SHP77 (cell line): ENCODE measurements at regions not wholly inside any gene's neighbourhood (a gene's known extent, or its start where the extent isn't known, plus 50 kb on each side); places are given as distances from the start of the nearest gene placed in this dataset.

Source experiments
- DNase-seq, 2 experiments: peaks; one replicate each; lab custom pipeline; 2025; lab: John Stamatoyannopoulos, UW

GRCh38 chrX:5829469-5829868 is 399.2 kb downstream of the NLGN4X start:
- no peak for DNase-seq

- no peak for DNase-seq
Observed at GRCh38 chrX:5829060-5829459, 399.6 kb downstream of the NLGN4X start.

- no peak for DNase-seq
Observed at GRCh38 chrX:5823903-5824302, 404.8 kb downstream of the NLGN4X start.

- DNase-seq, result no peak
Observed at GRCh38 chrX:5810636-5811035, 418.0 kb downstream of the NLGN4X start.

GRCh38 chrX:5807181-5807580 is 421.5 kb downstream of the NLGN4X start:
- DNase-seq, result no peak

GRCh38 chrX:5802391-5802790 is 426.3 kb downstream of the NLGN4X start:
- no peak for DNase-seq

GRCh38 chrX:5791721-5792120 is 436.9 kb downstream of the NLGN4X start:
- no peak for DNase-seq

- DNase-seq, result no peak
Observed at GRCh38 chrX:5788910-5789309, 439.8 kb downstream of the NLGN4X start.

- no peak for DNase-seq
Observed at GRCh38 chrX:5780821-5781220, 447.8 kb downstream of the NLGN4X start.

- no peak for DNase-seq
Observed at GRCh38 chrX:5775846-5776430, 452.7 kb downstream of the NLGN4X start.

GRCh38 chrX:5774446-5774845 is 454.2 kb downstream of the NLGN4X start:
- no peak for DNase-seq

- no peak for DNase-seq
Observed at GRCh38 chrX:5771441-5771840, 457.2 kb downstream of the NLGN4X start.

GRCh38 chrX:5756616-5757015 is 472.1 kb downstream of the NLGN4X start:
- DNase-seq, result no peak

- no peak for DNase-seq
Observed at GRCh38 chrX:5753291-5753690, 475.4 kb downstream of the NLGN4X start.

GRCh38 chrX:5752831-5753230 is 475.8 kb downstream of the NLGN4X start:
- DNase-seq, result no peak

- DNase-seq, result no peak
Observed at GRCh38 chrX:5748586-5749150, 480.0 kb downstream of the NLGN4X start.

- DNase-seq, result no peak
Observed at GRCh38 chrX:5746231-5746630, 482.4 kb downstream of the NLGN4X start.

GRCh38 chrX:5733501-5733900 is 495.2 kb downstream of the NLGN4X start:
- DNase-seq, result no peak

GRCh38 chrX:5730556-5730955 is 498.1 kb downstream of the NLGN4X start:
- no peak for DNase-seq

GRCh38 chrX:5726224-5726623 is 502.4 kb downstream of the NLGN4X start:
- no peak for DNase-seq

- DNase-seq, result no peak
Observed at GRCh38 chrX:5724123-5724522, 504.5 kb downstream of the NLGN4X start.

- DNase-seq, result no peak
Observed at GRCh38 chrX:5718651-5719050, 510.0 kb downstream of the NLGN4X start.

GRCh38 chrX:5716666-5717065 is 512.0 kb downstream of the NLGN4X start:
- no peak for DNase-seq

- DNase-seq, result no peak
Observed at GRCh38 chrX:5708251-5708650, 520.4 kb downstream of the NLGN4X start.
